Lower leg skin (tissue), 3 donors: ENCODE measurements at regions not wholly inside any gene's neighbourhood (a gene's known extent, or its start where the extent isn't known, plus 50 kb on each side); places are given as distances from the start of the nearest gene placed in this dataset.

Experiments
- CTCF ChIP-seq, 3 donors: fragments of 450-650 bp; IDR thresholded peaks; one replicate each; pipeline ENCODE4 v1.5.1; 2016; ENCODE audit warnings: antibody characterized with exemption in 3 of 3, mild to moderate bottlenecking in 3 of 3, moderate library complexity in 2 of 3
- POLR2A ChIP-seq, 2 donors: fragments of 450-650 bp; IDR thresholded peaks; one replicate each; pipeline ENCODE4 v1.6.1; 2016 to 2017; ENCODE audit warnings: antibody characterized with exemption in 2 of 2, mild to moderate bottlenecking in 1 of 2, moderate library complexity in 1 of 2

GRCh38 chr12:92470608-92471021 lies 232.2 kb upstream of the PLEKHG7 start:
- no peak for TF ChIP-seq CTCF (IDR thresholded peaks at IDR 0.05)
- TF ChIP-seq POLR2A (IDR thresholded peaks at IDR 0.05) = no peak
